ENCODE measurements at regions not wholly inside any gene's neighbourhood (a gene's known extent, or its start where the extent isn't known, plus 50 kb on each side); places are given as distances from the start of the nearest gene placed in this dataset.

DNA sequence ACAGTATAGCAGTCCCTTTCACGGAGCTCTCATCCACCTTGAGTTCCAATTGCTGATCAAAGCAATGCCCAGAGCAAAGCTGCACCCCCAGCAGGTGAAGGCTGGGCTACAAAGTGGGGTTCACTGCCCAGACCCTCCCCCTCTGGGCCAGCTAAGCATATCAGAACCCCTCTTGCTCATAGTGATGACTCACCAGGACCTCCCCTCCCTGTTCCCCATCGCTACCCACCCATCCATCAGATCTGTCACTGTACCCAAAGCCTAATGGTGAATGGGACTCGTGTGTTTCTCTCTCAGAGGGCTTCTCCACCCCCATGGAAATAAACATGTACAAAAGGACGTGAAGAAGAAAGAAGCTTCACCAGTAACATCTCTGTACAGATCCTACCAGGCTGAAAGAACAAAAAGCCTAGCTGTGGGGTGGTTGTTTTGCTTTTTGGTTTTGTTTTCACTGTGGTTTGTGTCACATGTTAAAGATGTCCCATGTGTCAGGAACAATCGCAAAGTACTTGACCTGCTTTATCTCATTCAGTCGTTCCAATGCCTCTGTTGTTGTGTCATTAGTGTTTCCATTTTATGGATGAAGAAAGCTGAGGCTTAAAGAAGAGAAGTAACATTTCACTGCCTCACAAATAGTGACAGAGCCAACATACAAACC, 518.5 kb downstream of the CD83 start:
- DNase-seq (ENCODE audit: low read depth in 2 of 2): no peak

DNA sequence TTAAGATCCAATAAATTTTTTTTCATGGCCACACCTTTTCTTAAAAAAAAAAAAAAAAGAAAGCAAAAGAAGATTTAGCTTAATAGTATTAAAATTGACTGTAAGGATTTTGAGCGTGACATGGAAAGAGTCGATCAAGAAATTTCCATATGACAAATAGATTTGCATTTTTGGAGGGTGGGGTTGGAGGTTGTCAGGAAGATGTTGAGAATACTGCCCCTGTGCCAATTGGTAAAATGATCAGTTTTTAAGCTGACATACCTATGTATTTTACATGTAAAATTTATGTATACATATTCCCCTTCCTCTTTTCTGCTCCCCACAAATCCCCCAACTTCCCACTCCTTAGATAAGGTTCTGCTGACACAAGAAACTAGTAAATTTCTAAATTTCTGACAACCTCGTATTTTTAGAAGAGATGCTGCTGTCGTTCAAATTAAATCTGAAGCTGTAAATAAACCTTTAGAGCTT, 520.9 kb downstream of the CD83 start:
- DNase-seq (ENCODE audit: low read depth in 2 of 2): no peak

DNA sequence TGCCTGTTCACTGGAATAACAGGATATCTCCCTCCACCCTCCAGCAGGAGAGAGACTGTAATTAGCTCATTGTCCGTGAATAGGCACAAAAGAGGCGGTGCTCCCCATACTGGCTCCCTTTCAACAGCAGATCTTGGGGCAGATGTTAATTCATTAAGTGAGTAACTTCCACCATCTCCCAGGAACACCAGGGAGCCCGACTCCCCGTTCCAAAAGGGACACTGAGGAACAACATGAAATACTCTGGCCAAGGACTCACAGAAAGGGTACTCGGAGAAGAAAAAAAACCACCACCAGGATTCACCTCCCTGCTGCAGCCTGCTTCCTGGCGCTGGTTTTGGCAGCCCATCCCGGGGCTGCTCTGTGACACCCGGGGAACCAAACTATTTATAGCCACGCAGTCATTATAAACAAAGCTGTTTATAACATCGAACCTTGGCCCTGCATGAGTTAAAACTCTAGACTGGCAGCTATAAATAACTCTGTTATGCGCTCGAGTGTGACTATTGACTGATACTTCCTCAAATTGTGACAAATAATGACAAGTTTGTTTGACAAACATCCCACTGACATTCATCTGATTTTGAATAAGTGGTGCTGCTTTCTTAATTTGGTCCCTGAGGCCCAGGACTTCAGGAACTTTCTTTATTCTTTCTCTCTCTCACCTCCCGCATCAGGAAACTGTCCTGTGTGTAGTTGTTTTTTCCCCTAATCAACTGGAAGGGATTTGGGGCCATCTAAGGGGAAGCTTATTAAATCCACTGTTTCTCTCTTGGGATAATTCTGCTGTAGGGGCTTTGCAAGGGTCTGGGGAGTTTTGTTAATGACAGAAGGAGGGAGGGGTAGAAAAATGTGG, 521.6 kb downstream of the CD83 start:
- DNase-seq (ENCODE audit: low read depth in 2 of 2): no peak

DNA sequence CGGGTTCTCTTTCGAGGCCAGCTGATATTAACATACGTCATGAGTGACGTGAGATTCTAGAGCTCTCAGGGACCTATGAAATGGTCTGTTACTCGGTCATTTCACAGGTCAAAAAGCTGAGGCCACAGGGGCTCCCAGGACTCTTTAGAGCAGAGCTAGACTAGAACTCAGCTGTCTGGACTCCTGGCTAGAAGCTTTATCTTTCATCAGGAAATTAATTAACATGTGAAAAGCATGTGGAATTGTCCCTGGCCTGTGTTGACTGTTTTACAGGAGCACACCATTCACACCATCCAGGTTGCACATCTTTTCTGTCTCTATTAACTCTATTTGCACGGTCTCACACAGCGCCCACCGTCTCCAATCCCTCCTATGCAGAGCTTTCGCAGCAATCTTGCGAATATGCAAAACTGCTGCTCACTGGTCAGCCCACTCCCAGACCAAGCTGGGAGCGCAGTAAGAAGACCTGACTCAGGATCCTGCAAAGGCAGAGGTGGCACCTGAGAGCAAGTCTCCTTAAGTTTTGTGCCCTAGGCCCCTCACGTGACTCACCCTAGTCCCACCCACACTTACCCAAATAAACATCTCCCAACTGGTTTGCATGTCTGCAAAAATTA, 522.5 kb downstream of the CD83 start:
- DNase-seq (ENCODE audit: low read depth in 2 of 2): no peak

DNA sequence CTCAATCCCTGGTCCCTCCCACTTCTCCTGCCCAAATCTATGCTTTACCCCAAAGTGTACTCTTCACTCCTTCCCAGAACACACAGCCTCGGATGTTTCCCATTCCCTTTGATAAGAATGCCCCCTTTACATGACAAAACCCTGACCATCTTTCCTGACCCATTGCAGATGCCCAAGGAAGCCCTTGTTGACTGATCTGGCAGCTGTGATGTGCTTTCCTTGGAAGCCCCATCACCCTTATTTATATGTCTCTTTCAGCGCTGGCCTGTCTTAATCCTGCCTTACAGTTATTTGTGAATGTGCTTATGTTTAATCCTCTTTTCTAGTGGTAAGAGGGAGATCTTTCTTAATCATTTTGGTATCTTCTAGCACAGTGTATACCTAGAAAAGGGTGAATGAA, 523.1 kb downstream of the CD83 start:
- no peak for DNase-seq (ENCODE audit: low read depth in 2 of 2)

DNA sequence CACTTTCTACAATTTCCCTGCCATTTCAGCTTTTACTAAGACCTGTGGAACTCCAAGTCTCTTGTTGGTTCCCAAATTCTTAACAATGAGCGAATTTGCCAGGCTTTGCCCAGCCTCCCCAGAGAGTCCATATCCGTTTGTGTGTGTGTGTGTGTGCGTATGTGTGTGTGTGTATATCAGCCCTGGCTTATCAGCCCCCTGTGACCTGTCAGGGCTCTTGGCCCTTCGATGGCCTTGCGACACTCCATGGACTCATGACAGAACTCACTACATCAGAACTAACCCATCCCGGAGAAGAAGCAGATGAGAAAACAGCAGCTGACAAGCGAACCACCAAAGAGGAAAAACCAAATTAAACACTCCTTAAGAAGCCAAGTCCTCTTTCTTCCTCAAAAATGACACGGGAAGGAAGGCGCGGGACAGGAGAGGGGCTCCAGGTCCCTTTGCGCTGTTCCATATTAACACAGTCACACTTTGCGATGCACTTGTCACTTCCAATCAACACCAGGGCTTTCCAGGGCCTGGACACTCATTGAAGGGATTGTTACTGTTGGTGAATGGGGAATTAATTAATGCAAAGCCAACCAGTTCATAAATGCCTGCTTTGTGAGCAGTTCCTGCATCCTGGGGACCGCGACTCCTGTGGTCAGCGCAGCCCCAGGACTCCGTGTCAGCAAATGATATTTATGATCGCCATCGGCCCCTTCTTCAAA, 524.0 kb downstream of the CD83 start:
- DNase-seq (ENCODE audit: low read depth in 2 of 2): no peak

DNA sequence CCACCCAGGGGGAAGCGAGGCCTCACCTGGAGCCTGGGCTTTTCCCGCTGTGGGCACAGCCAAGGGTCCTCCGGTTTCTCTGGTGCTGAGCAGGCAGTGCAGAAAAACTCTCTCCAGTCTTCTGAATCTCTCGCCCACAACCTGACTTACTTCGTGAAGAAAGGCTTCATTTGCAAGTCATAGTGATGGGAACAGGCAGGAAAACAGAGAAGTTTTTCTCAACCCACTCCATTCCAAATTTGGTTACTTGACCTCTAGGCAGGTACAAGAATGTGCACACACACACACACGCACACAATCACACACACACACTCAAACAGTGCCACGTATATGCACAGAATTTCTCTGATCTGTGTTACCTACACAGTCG, 524.5 kb downstream of the CD83 start:
- no peak for DNase-seq (ENCODE audit: low read depth in 2 of 2)

DNA sequence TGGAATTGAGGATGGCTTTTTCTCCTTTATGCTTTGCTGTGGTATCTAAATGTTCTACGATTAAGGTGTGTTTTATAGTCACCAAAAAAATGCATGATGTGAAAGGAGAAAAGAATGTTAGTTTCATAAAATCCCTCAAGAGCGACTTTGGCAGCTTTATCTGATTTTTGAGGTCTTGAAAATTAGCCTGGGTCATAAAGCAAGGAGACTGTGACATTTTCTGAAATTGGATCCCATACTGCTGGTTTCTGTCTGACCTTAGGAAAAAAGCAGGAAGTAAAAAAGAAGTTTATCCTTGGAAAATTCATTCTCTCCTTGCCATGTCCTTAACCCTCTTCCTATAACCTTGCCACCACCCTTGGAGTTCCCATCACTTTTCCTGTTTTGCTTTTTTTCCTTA, 525.3 kb downstream of the CD83 start:
- DNase-seq (ENCODE audit: low read depth in 2 of 2): no peak

DNA sequence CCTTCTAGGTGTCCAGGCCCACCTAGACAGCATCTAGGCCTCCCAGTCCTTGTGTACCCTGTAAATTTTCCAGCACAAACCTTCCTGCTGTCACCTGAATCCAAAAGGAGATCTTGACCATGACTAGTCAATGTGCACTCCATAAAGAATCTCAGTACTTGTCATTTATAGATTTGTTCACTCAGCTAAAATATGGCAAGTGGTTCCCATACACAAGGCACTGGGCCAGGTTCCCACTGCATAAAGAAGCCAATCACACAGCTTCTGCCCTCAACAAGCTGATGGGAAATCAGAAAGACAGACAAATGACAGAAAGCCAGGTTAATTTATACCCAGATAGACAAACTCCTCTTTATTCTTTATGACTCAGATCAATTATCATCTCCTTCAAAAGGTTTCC, 526.8 kb downstream of the CD83 start:
- DNase-seq (ENCODE audit: low read depth in 2 of 2): no peak

DNA sequence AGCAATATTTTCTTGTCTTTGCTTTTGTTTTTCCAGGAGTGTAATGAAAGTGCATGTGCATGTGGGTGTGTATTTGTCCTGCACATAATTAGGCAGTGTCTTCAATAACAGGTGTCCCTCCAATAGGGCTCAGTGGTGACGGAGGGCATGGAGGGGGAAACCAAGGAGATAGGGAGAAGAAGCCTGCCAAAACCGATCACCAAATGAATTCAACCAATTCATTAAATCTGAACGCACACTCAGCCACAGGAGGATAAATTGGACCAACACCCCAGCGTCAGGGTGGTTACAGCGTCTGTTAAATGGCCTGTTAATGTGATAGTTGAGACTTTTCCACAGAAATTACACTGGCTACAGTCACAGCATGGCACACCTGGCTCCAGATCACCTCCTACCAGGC, 527.6 kb downstream of the CD83 start:
- DNase-seq (ENCODE audit: low read depth in 2 of 2): no peak

DNA sequence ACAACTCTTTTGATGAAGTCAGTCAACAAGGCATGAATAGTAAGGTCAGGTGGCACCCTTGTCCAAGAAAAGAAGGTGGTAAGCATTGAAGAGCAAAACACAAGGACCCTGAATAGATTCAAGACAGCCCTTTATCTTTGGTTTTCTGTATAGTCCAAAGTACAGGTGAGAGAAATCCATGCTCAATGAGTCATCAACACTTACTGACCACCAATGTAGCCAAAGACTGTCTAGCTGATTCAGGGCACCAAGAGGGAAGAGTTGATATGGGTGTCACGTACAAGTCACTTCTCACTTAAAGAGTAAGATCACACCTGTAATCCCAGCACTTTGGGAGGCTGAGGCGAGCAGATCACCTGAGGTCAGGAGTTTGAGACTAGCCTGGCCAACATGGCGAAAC, 528.3 kb downstream of the CD83 start:
- no peak for DNase-seq (ENCODE audit: low read depth in 2 of 2)

DNA sequence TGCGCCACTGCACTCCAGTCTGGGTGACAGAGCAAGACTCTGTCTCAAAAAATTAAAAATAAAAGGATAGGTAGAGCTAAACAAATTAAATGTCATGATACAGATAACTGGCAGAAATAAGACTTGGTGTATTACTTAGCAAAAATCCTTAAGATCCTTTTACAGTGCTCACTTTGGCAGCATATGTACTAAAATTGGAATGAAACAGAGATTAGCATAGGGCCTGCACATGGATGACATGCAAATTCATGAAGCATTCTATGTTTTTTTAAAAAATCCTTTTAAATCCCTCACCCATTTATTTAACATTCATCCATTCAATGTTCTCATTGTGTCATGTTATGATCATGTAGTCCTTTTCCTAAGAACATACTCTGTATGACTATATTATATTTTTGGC, 528.8 kb downstream of the CD83 start:
- DNase-seq (ENCODE audit: low read depth in 2 of 2): no peak

DNA sequence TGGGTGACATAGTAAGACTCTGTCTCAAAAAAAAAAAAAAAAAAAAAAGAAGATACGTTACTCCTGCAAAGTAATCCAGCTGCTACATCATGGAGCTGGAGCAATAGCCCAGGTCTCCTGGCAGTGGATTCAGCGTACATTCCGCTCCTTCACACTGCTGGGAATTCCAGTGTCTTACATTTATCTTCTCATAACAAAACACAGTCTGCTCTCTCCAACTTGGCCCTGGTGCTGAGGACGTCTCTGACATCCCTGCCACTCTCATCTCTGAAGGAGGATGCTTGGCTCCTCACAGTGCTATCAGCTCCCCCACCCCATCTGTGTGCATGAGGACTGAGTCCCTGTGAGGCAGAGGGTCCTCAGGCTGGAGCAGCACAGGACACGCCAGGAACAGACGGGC, 529.8 kb downstream of the CD83 start:
- no peak for DNase-seq (ENCODE audit: low read depth in 2 of 2)

DNA sequence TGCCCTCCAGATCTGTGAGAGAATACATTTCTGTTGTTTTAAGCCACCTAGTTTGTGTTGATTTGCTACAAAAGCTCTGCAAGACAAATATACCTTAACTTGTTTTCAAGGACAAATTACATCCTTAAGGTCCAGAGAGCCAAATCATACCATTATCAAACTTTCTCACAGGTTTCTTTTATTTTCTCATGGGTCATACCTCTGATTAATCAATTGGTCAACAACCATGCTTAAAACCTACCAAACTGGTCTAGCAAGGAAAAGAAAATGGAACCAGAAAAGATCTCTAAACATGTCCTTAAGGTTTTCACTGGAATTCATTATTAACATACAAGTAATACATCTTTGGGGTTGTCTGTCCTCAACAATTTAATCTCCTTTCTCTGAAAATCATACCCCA, 535.0 kb downstream of the CD83 start:
- no peak for DNase-seq (ENCODE audit: low read depth in 2 of 2)

DNA sequence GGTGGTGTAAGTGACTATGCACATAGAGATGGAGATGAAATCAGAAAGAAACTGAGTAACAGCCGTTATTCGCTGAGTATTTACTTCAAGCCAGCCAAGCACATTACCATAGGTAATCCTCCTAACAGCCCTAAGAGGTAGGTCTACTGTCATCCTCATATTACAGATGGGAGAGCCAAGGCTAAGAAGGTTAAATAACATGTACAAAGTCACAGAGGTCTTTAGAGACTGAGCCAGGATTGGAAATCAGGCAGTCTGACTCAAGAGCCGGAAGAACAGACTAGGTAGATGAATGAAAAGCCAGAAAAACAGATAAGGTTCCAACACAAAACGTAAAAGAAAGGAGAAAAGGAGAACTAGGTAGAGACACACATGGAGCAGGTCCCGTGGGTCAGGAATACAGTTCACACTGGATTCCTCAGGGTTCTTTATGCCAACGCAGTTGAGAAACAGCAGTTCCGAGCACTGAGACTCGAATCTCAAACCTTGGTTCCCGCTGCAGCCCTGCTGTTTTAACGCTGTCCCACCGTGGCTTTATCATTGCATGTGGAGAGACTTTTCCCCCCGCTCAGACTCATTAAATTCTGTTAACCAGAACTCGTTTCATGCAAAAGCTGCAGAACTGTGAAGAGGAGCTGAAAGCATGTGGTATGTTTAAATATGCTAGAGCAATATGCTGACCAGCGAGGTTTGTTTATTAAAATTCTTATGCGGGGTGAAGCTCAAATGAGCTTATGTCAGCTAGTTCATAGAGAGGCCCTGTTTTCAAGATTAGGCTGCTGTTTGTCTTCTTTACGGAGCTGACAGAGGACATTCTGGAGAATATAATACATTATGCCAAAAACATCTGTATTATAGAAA, 537.9 kb downstream of the CD83 start:
- no peak for DNase-seq (ENCODE audit: low read depth in 2 of 2)

DNA sequence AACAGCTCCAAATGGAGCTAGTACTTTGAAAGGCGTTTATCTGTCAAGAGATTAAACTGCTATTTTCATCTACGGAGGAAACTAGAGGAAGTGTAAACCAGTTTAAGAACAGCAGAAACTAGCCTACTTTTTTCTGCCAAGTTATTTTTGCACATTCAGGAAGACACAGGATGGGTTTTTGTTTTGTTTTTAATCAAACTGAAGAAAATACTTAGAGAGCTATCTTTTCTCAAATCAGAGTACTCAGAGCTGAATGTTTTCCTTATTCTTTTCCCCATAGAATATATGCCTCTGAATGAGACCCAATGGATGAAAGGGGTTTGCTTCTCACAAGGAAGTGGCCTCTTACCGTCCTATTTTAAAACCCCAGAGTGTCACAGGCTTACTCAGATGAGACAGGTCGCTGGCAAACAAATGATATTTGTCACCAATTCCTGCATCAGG, 538.5 kb downstream of the CD83 start:
- DNase-seq (ENCODE audit: low read depth in 2 of 2): no peak

DNA sequence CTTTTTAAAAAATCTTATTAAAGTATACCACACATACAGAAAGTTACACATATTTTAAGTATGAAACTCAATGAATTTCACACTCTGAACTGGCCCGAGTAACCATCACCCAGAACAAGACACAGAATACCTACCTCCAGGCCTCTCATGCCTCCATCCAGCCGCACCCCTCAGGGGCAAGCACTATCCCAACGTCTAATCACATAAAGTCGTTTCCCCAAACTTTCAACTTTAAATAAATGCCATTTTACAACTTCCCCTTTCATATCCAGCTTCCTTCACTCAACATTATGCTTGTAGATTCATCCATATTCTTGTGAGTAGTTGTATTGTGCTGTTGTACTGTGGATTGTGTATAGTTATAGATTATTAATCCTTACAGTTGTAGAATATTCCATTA, 539.1 kb downstream of the CD83 start:
- DNase-seq (ENCODE audit: low read depth in 2 of 2): no peak

DNA sequence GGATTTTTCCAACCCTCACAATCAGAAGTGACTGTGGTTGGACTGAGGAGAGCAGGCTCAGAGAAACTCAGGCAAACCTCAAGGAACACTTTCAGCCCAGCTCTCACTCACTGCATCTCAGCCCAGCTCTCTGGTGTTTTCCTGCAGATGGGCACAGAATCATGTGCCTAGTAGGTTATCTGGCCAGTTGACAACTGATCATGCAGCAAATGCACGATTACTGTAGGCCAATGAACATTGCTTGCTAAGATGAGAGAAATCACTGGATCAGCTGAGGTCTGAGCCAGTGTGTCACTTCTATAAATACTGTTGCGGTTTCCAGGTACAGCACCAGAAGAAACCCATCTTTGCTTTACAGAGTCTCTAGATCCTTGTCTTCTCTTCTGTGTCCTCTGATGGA, 540.5 kb downstream of the CD83 start:
- no peak for DNase-seq (ENCODE audit: low read depth in 2 of 2)

DNA sequence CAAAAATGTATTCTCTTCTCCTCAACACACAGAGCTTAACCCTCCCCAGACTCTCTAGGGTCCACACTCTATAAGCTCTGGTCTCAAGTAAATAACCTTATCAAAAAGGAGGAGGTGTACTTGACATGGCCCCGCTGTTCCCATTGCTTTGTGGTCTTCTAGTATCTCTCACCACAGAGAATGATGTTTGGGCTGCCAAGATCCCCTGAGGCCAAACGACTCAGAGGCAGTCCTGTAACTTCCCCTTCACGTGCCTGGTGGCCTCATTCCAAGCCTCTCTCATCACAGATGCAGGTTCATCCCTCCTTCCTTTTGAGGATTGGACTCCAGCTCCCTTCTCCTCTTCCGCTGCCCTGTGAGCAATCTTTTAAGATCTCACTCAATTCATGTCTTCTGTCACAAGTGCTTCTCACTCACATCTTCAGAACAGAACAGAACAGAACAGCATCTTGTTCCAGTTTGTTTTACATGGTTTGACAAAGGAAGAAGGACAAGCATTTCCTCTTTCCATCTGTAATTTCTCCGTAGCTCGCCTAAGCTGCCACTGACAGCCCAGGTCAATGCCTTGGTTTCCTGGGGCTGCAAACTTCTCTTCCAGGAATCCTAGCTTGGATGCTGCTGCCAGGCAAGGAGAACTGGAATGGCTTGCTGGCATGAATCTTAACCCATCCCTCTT, 541.5 kb downstream of the CD83 start:
- no peak for DNase-seq (ENCODE audit: low read depth in 2 of 2)

DNA sequence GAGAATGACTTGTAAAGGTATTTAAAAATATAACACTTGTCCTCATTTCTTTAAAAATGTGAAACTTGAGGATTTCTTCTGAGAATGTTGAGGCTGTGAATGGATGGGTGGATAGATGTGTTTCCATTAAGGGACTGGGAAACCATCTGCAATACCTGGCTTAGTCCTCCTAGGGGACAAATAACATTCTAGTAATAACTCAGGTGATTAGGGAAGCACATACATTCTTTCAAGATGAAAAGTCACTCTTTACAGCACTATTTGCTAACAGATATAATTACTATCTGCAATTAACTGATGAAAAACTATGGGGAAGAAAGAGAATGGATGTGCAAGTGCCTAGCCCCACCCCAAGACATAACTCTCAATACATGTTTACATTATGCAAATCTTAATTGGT, 542.3 kb downstream of the CD83 start:
- DNase-seq (ENCODE audit: low read depth in 2 of 2): no peak

Measured in stimulated activated CD4-positive, alpha-beta T cell treated with anti-CD3 and anti-CD28 coated beads, Interleukin-1b, Interleukin-23, amount 100 ng/mL, for 1 hour (primary cell).